ENCODE measurements at regions not wholly inside any gene's neighbourhood (a gene's known extent, or its start where the extent isn't known, plus 50 kb on each side); places are given as distances from the start of the nearest gene placed in this dataset.

GRCh38 chr3:160053048-160053391, 64.4 kb downstream of the IL12A start:
- no peak for TF ChIP-seq POLR2A (IDR thresholded peaks at IDR 0.05; ENCODE audit: low read length)
- no peak for TF ChIP-seq POLR2AphosphoS2 (conservative IDR thresholded peaks at IDR 0.05; ENCODE audit: low read length)
- TF ChIP-seq RCOR1 (IDR thresholded peaks at IDR 0.05; ENCODE audit: low read depth, low read length) = no peak
- TF ChIP-seq CTCF (IDR thresholded peaks at IDR 0.05) = no peak
- TF ChIP-seq MAX (IDR thresholded peaks at IDR 0.05) = no peak
- no peak for TF ChIP-seq EP300 (IDR thresholded peaks at IDR 0.05)
- no peak for TF ChIP-seq RFX5 (IDR thresholded peaks at IDR 0.05)
- no peak for TF ChIP-seq MAZ (IDR thresholded peaks at IDR 0.05; ENCODE audit: borderline replicate concordance, low read depth, low read length)
- no peak for TF ChIP-seq NR3C1 (IDR thresholded peaks at IDR 0.05)
- TF ChIP-seq HOXA7 (CRISPR knock-in tag; IDR thresholded peaks at IDR 0.05) = no peak
